Urothelium cell line (cell line): ENCODE measurements at regions not wholly inside any gene's neighbourhood (a gene's known extent, or its start where the extent isn't known, plus 50 kb on each side); places are given as distances from the start of the nearest gene placed in this dataset.

Experiments
- DNase-seq: peaks from one replicate; pipeline ENCODE4 v3.0.0; 2011; ENCODE audit warnings: low spot score, mixed read lengths
- FAIRE-seq: peaks from 2 replicates; lab custom pipeline; 2011; peaks lifted over from hg19 to GRCh38; lab: Jason Lieb, UNC

- no peak for FAIRE-seq
- DNase-seq: no peak
These were observed 367.1 kb downstream of the INSC start for GRCh38 chr11:15481871-15482270.

GRCh38 chr11:15483205-15483604 is 368.5 kb downstream of the INSC start:
- FAIRE-seq (no peak), DNase-seq (no peak)

GRCh38 chr11:15484398-15484797 is 369.7 kb downstream of the INSC start:
- FAIRE-seq: no peak

DNA sequence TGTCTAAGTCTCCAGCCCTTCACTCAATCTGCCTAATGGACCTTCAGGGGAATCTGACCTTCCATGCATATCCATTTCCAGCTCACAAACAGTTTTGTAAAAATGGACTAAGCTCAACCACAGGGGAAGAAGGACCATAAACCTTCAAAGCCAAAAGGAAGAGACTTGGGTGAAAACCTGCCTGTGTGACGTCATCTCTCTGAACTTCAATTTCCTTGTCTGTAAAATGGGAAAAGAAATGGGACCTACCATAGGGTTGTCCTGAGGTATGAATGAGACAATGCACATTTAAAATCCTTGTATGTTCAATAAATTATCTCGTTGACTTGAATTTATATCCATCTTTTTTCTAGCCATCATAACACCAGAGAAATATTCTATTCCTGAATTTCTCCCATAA is 370.7 kb downstream of the INSC start:
- DNase-seq (no peak), FAIRE-seq (no peak)

More at GRCh38 chr11:15484398-15484797, 369.7 kb downstream of the INSC start:
- no peak for DNase-seq

- no peak for DNase-seq
- FAIRE-seq: no peak
These were observed 374.6 kb downstream of the INSC start for GRCh38 chr11:15489281-15489680.

DNA sequence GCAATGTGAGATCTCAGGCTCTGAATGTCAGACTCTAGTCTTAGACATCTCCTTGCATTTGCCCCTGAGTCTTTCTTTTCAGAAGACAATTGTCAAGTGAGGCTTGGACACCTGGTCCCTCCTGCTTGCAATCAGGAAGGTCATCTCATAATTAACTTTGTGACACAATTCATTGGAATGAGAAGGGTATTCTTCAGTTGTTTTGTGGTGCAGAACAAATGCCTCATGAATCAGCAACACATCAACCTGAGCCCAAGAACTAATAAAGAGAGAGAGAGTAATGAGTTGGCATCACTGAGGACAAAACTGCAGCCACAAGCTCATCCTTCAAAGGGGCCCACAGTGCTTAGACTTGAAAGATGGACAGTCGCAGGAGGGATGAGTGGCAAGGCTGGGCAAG is 375.8 kb downstream of the INSC start:
- DNase-seq: no peak
- no peak for FAIRE-seq

GRCh38 chr11:15493066-15493465 is 378.3 kb downstream of the INSC start:
- FAIRE-seq (no peak), DNase-seq (peak; percentile 44)

DNA sequence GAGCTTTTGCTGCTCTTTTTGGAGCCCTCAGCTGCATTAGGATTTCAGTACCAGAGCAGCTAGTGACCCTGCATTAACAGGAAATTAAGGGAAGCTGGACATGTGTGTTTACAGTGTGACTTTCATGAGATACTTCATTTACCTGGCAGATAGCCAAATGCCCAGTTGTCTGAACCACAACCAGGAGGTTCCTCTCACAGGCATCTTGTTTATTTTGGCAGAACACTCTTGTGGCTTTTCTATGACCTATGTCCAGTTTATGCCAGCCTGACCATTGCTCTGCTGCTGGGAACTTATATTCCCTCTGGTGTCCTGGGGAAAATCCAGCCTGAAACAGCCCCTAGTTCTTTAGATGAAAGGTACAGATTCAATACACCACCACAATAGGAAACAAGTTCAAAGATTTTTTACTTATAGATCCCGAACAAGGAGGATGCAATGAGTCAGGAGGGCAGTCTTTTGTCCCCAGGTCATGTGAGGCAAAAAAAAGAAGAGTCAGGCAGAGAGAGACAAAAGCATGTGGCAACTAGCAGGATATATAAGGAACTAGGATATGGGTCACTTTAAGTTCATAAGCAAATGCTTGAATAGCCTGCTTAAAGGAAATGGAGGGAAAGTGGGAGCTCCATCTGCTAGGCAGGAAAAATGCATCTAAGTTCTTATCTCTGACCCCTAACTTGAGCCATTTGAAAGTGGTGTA is 379.3 kb downstream of the INSC start:
- DNase-seq (peak; percentile 17), FAIRE-seq (no peak)

DNA sequence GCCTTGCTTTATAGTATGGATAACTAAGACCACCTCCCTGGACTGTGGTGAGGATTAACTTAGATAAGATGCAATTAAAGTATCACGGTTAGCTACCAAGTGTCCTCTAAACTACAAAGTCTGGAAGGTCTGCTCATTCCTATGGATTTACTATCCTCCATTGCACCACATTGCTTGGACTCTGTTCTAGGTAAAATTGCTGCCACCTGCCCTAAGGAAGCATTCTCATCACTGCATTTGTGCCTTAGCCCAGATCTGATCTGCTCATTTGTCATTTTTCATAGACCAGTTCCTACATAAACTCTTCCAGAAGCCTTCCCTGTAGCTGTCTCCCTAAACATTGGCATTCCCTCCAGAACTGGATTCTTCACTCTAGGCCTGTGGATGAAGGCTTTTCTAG is 380.0 kb downstream of the INSC start:
- no peak for DNase-seq
- FAIRE-seq: no peak

- FAIRE-seq: no peak
- no peak for DNase-seq
These were observed 380.7 kb downstream of the INSC start for GRCh38 chr11:15495462-15495861.

DNA sequence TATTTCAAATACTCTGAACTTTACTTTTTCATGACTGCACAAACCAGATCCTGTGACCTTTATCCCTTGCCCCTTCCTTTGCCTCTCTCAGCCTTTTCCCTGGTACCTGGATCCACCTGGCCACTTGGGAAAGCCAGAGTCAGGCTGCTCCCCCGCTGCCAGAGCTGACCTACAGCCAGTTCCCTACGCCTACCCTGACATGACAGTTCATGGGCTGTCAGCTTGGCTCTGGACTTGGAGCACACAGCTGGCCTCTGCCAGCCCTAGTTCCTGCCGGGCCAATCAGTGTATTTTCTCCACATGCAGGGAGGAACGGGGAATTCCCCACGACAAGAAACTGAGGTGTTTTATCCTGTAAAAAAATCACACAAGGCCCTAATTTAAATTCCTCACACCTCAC is 382.6 kb downstream of the INSC start:
- DNase-seq (no peak), FAIRE-seq (no peak)

DNA sequence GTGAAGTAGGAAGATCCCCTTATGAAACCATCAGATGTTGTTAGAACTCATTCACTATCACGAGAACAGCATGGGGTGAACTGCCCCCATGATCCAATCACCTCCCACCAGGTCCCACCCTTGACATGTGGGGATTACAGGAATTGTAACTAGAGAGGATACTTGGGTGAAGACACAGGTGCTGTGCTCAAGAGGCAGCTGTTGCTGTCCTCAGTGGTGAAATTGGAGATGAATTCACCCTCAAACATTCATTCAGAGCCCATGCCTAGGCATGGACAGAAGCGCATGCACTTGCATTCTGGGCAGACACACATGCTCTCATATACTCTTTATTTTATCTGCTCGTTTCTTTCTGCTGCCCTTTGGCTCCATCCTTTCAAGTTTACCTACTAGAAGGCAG is 385.0 kb downstream of the INSC start:
- DNase-seq: no peak
- FAIRE-seq: no peak

- DNase-seq (no peak), FAIRE-seq (no peak)
These were observed 385.9 kb downstream of the INSC start for GRCh38 chr11:15500643-15501042.

DNA sequence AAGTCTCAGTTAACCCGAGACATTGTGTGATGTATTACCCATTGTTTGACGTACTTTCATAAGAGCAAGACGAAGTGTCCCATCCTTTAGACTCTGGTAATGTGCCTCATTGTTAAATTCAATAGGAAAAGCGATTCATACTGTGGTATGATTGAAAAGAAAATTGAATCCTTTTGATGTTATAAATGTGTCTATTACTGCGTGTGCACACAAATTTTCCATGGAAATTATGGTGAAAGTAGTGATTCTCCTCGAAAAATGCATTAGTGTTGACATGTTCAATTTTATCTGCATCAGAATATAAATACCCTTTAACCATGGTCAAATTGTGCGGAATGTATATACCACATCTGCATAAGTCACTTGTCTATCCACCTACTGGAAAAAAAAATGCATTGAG is 386.8 kb downstream of the INSC start:
- DNase-seq: no peak
- FAIRE-seq: no peak

DNA sequence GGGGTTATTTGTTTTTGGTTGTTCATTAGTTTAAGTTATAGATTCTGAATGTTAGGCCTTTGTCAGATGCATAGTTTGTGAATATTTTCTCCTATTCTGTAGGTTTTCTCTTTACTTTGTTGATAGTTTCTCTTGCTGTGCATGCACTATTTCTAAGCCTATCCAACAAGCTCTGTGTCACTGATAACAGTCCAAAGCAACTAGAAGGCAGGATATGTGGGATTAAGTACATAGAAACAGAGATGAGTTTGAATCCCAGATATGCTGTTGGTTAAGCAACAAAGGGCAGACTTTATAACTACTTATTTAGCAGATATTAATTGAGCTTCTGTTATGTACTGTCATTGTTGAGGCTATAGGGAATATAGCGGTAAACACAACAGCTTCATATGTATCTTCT is 390.4 kb downstream of the INSC start:
- no peak for FAIRE-seq

GRCh38 chr11:15507592-15507991 is 392.9 kb downstream of the INSC start:
- DNase-seq: peak; percentile 22

More for the DNA sequence above, 390.4 kb downstream of the INSC start:
- no peak for DNase-seq

GRCh38 chr11:15509082-15509481 is 394.4 kb downstream of the INSC start:
- no peak for FAIRE-seq
- no peak for DNase-seq

More at GRCh38 chr11:15507592-15507991, 392.9 kb downstream of the INSC start:
- FAIRE-seq: no peak

DNA sequence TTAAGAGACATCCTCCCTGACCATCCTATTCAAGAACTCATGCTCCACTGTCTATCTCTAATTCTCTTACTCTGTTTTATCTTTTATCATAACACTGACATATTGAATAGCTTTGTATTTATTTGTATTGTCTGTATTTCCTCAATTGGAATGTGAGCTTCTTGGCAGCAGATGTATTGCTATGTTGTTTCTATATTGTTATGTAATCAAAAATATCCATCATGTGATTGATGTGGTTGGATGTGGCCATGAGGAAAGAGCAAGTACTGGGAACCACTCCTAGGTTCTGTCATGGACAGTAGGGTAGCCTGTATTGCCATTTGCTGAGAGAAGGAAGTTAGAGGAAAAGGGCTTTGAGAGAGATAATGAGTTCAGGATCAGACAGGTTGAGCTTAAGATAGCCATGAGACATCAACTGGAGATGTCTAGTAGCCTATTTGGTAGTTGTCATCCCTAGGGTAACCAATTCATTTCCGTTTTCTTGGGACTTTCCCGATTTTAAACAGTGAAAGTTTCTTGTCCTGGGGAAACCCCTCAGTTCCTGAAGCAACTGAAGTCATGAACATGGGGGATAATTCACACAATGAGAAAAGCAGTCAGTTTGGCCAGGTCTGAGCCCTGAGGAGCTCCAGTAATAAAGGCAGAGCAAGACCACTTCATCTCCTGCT is 404.5 kb downstream of the INSC start:
- FAIRE-seq (no peak), DNase-seq (no peak)

DNA sequence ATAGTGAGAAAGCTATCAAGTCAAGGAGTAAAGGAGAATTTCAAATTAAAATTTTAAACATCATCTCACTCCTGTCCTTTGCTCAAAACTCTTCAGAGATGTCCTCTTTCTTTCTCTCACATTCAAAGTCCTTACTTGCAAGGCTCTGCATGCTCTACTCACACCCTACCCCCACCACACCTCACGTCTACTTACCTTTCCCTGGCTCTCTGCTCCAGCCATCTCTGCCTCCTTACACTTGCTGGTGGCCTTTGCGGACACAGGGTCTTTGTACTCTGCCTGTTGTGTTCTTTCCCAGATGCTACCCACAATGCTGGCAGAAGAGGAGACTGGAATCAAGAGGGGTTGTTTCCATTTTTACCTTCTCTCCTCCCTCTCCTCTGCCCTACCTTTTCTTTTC is 405.2 kb downstream of the INSC start:
- DNase-seq: no peak
- FAIRE-seq: no peak

GRCh38 chr11:15523543-15523942 is 408.8 kb downstream of the INSC start:
- no peak for FAIRE-seq

DNA sequence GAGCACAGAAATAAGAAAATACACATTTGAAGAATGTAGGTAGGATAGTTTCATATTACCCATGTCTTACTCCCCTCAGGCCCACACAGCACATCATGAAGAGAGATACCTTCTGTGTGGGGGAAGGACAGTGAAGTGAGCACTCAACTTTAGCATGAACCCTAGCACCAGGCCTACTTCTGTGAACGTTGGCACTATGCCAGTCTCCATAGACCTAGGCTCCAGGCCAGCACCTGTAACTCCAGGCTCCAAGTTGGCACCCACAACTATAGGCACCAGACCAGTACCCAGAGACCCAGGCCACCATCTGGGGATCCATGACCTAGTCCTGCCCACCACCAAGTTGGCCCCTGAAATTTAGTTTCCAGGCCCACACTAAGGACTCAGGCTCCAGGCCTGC is 410.9 kb downstream of the INSC start:
- no peak for DNase-seq
- no peak for FAIRE-seq

More at GRCh38 chr11:15523543-15523942, 408.8 kb downstream of the INSC start:
- DNase-seq: no peak

DNA sequence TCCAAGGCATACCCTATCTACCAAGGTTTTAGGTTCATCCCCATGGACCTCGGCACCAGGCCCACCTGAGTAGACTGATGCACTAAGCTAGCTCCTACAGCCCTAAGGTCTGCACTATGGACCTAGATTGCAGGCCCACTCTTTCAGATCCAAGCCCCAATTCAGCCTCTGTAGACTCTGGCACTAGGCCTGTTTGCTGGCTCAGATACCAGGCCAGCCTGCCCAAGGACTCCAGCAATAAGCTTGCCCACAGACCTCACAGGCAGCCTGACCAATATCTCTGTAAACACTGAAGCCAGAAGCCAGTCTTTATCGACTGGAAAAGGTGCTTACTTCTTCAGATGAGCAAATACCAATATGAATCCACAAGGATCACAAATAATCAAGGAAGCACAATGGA is 411.3 kb downstream of the INSC start:
- FAIRE-seq (no peak), DNase-seq (no peak)
